ENCODE measurements at regions not wholly inside any gene's neighbourhood (a gene's known extent, or its start where the extent isn't known, plus 50 kb on each side); places are given as distances from the start of the nearest gene placed in this dataset.

GRCh38 chr2:147792966-147793617 lies 51.7 kb upstream of the ACVR2A start:
- peaks cover 8% of the 10 kb centered on the region for H3K9me3 Mint-ChIP-seq
- intact Hi-C loops (cut with micrococcal nuclease): no loop called here
- peaks cover 10% of the 10 kb centered on the region for H3K4me1 Mint-ChIP-seq
- no peak overlapping the region for H3K4me3 Mint-ChIP-seq
- no peak for DNase-seq
- H3K27ac Mint-ChIP-seq: no peak overlapping the region
- H3K36me3 Mint-ChIP-seq (ENCODE audit: low read depth): no peaks in the 10 kb centered on the region
- no peaks in the 10 kb centered on the region for H3K27me3 Mint-ChIP-seq

- DNase-seq: no peak
- H3K27ac Mint-ChIP-seq: no peak overlapping the region
- intact Hi-C loops (cut with micrococcal nuclease): no loop called here
- no peaks in the 10 kb centered on the region for H3K36me3 Mint-ChIP-seq (ENCODE audit: low read depth)
- H3K9me3 Mint-ChIP-seq: peaks cover 3% of the 10 kb centered on the region
- no peak overlapping the region for H3K4me3 Mint-ChIP-seq
- H3K27me3 Mint-ChIP-seq: no peaks in the 10 kb centered on the region
- H3K4me1 Mint-ChIP-seq: peaks cover 4% of the 10 kb centered on the region
These were observed 54.2 kb upstream of the ACVR2A start for GRCh38 chr2:147790580-147790979.

- no peak overlapping the region for H3K27ac Mint-ChIP-seq
- intact Hi-C loops (cut with micrococcal nuclease): no loop called here
- H3K36me3 Mint-ChIP-seq (ENCODE audit: low read depth): no peaks in the 10 kb centered on the region
- peaks cover 3% of the 10 kb centered on the region for H3K9me3 Mint-ChIP-seq
- no peak for DNase-seq
- peaks cover 4% of the 10 kb centered on the region for H3K4me1 Mint-ChIP-seq
- H3K4me3 Mint-ChIP-seq: no peak overlapping the region
- no peaks in the 10 kb centered on the region for H3K27me3 Mint-ChIP-seq
These were observed 55.1 kb upstream of the ACVR2A start for GRCh38 chr2:147789720-147790119.

- Mint-ChIP-seq H3K36me3 (ENCODE audit: low read depth) (no peaks in the 10 kb centered on the region), H3K27me3 (no peaks in the 10 kb centered on the region), H3K4me1 (peaks cover 4% of the 10 kb centered on the region), H3K4me3 (no peak overlapping the region), H3K27ac (no peak overlapping the region), H3K9me3 (peaks cover 5% of the 10 kb centered on the region)
- intact Hi-C loops (cut with micrococcal nuclease): no loop called here
- no peak for DNase-seq
These were observed 55.5 kb upstream of the ACVR2A start for GRCh38 chr2:147789287-147789686.

GRCh38 chr2:147782141-147782930 lies 62.5 kb upstream of the ACVR2A start:
- Mint-ChIP-seq H3K27ac (no peak overlapping the region), H3K9me3 (peaks cover 9% of the 10 kb centered on the region), H3K4me3 (no peak overlapping the region), H3K27me3 (peaks cover 2% of the 10 kb centered on the region), H3K4me1 (peaks cover 4% of the 10 kb centered on the region), H3K36me3 (ENCODE audit: low read depth) (no peaks in the 10 kb centered on the region)
- DNase-seq: no peak
- intact Hi-C loops (cut with micrococcal nuclease): no loop called here

GRCh38 chr2:147779440-147779839 lies 65.4 kb upstream of the ACVR2A start:
- H3K36me3 Mint-ChIP-seq (ENCODE audit: low read depth): no peaks in the 10 kb centered on the region
- intact Hi-C loops (cut with micrococcal nuclease): no loop called here
- H3K27ac Mint-ChIP-seq: no peak overlapping the region
- no peak overlapping the region for H3K4me3 Mint-ChIP-seq
- no peak for DNase-seq
- no peaks in the 10 kb centered on the region for H3K4me1 Mint-ChIP-seq
- H3K9me3 Mint-ChIP-seq: peaks cover 15% of the 10 kb centered on the region
- H3K27me3 Mint-ChIP-seq: peaks cover 2% of the 10 kb centered on the region

GRCh38 chr2:147777394-147777793 lies 67.4 kb upstream of the ACVR2A start:
- no peak for DNase-seq
- intact Hi-C loops (cut with micrococcal nuclease): no loop called here
- no peak overlapping the region for H3K27ac Mint-ChIP-seq
- H3K9me3 Mint-ChIP-seq: peaks cover 16% of the 10 kb centered on the region
- H3K4me1 Mint-ChIP-seq: no peaks in the 10 kb centered on the region
- H3K4me3 Mint-ChIP-seq: no peak overlapping the region
- no peaks in the 10 kb centered on the region for H3K36me3 Mint-ChIP-seq (ENCODE audit: low read depth)
- H3K27me3 Mint-ChIP-seq: peaks cover 2% of the 10 kb centered on the region

GRCh38 chr2:147774805-147775204 lies 70.0 kb upstream of the ACVR2A start:
- H3K4me1 Mint-ChIP-seq: no peaks in the 10 kb centered on the region
- H3K27ac Mint-ChIP-seq: no peak overlapping the region
- DNase-seq: no peak
- H3K9me3 Mint-ChIP-seq: peaks cover 16% of the 10 kb centered on the region
- H3K36me3 Mint-ChIP-seq (ENCODE audit: low read depth): no peaks in the 10 kb centered on the region
- H3K27me3 Mint-ChIP-seq: peaks cover 2% of the 10 kb centered on the region
- intact Hi-C loops (cut with micrococcal nuclease): no loop called here
- H3K4me3 Mint-ChIP-seq: no peak overlapping the region

GRCh38 chr2:147773479-147773878 lies 71.3 kb upstream of the ACVR2A start:
- Mint-ChIP-seq H3K4me3 (no peak overlapping the region), H3K27ac (no peak overlapping the region), H3K36me3 (ENCODE audit: low read depth) (no peaks in the 10 kb centered on the region), H3K9me3 (peaks cover 19% of the 10 kb centered on the region), H3K27me3 (peaks cover 2% of the 10 kb centered on the region), H3K4me1 (no peaks in the 10 kb centered on the region)
- intact Hi-C loops (cut with micrococcal nuclease): no loop called here
- no peak for DNase-seq

- Mint-ChIP-seq H3K9me3 (peaks cover 19% of the 10 kb centered on the region), H3K27ac (no peak overlapping the region), H3K4me3 (no peak overlapping the region), H3K36me3 (ENCODE audit: low read depth) (no peaks in the 10 kb centered on the region), H3K27me3 (peaks cover 2% of the 10 kb centered on the region), H3K4me1 (no peaks in the 10 kb centered on the region)
- no peak for DNase-seq
- intact Hi-C loops (cut with micrococcal nuclease): no loop called here
These were observed 72.0 kb upstream of the ACVR2A start for GRCh38 chr2:147772781-147773180.

- H3K27me3 Mint-ChIP-seq: peaks cover 2% of the 10 kb centered on the region
- no peaks in the 10 kb centered on the region for H3K9me3 Mint-ChIP-seq
- no peaks in the 10 kb centered on the region for H3K36me3 Mint-ChIP-seq (ENCODE audit: low read depth)
- no peak overlapping the region for H3K4me3 Mint-ChIP-seq
- intact Hi-C loops (cut with micrococcal nuclease): no loop called here
- no peaks in the 10 kb centered on the region for H3K4me1 Mint-ChIP-seq
- no peak for DNase-seq
- no peak overlapping the region for H3K27ac Mint-ChIP-seq
These were observed 81.0 kb upstream of the ACVR2A start for GRCh38 chr2:147763861-147764260.

GRCh38 chr2:147760984-147761383 lies 83.8 kb upstream of the ACVR2A start:
- DNase-seq: no peak
- H3K36me3 Mint-ChIP-seq (ENCODE audit: low read depth): no peaks in the 10 kb centered on the region
- no peak overlapping the region for H3K27ac Mint-ChIP-seq
- intact Hi-C loops (cut with micrococcal nuclease): no loop called here
- H3K4me3 Mint-ChIP-seq: no peak overlapping the region
- peaks cover 2% of the 10 kb centered on the region for H3K27me3 Mint-ChIP-seq
- H3K9me3 Mint-ChIP-seq: peaks cover 4% of the 10 kb centered on the region
- no peaks in the 10 kb centered on the region for H3K4me1 Mint-ChIP-seq

GRCh38 chr2:147759536-147759935 lies 85.3 kb upstream of the ACVR2A start:
- H3K27ac Mint-ChIP-seq: no peak overlapping the region

GRCh38 chr2:147758821-147759220 lies 86.0 kb upstream of the ACVR2A start:
- no peaks in the 10 kb centered on the region for H3K36me3 Mint-ChIP-seq (ENCODE audit: low read depth)
- peaks cover 4% of the 10 kb centered on the region for H3K9me3 Mint-ChIP-seq
- no peaks in the 10 kb centered on the region for H3K4me1 Mint-ChIP-seq
- H3K27me3 Mint-ChIP-seq: peaks cover 3% of the 10 kb centered on the region
- no peak overlapping the region for H3K4me3 Mint-ChIP-seq
- H3K27ac Mint-ChIP-seq: no peak overlapping the region
- DNase-seq: no peak
- intact Hi-C loops (cut with micrococcal nuclease): no loop called here

More at GRCh38 chr2:147759536-147759935, 85.3 kb upstream of the ACVR2A start:
- Mint-ChIP-seq H3K36me3 (ENCODE audit: low read depth) (no peaks in the 10 kb centered on the region), H3K9me3 (peaks cover 4% of the 10 kb centered on the region), H3K4me3 (no peak overlapping the region), H3K27me3 (peaks cover 2% of the 10 kb centered on the region), H3K4me1 (no peaks in the 10 kb centered on the region)
- intact Hi-C loops (cut with micrococcal nuclease): no loop called here
- no peak for DNase-seq
